ENCODE measurements at regions not wholly inside any gene's neighbourhood (a gene's known extent, or its start where the extent isn't known, plus 50 kb on each side); places are given as distances from the start of the nearest gene placed in this dataset.

- BruUV-seq (replicated peaks): no TSS peak
- H3K4me2 ChIP-seq (ENCODE audit: low read length): no peak overlapping the region
These were observed 114.0 kb upstream of the ZNF644 start for GRCh38 chr1:91135799-91136198.

GRCh38 chr1:91133248-91133647 lies 111.4 kb upstream of the ZNF644 start:
- ChIA-PET CTCF (no interaction called here), POLR2A (no interaction called here), RAD21 (ENCODE audit: low non-redundant PET in 1 of 2, low total read pairs in 2 of 2, uncharacterized antibody in 2 of 2, unreplicated experiment in 2 of 2) (no interaction called here)
- Histone ChIP-seq H3K27me3 (ENCODE audit: insufficient read depth, low read length) (0 out of 2 replicates have a peak, but pooled peaks cover 3% of the 10 kb centered on the region), H3K9me2 (ENCODE audit: insufficient read depth) (no peaks in the 10 kb centered on the region), H3K79me2 (ENCODE audit: insufficient read depth, low read length) (no peaks in the 10 kb centered on the region), H3K4me3 (replicated peaks in 1 of 2; ENCODE audit: low read depth in 1 of 2, low read length in 2 of 2) (no peak overlapping the region), H3K9me3 (ENCODE audit: control insufficient read depth in 1 of 2, insufficient read depth in 1 of 2, low read depth in 1 of 2, low read length in 2 of 2) (no peaks in the 10 kb centered on the region), H4K20me1 (ENCODE audit: insufficient read depth) (no peaks in the 10 kb centered on the region), H3K27ac (ENCODE audit: low read depth, low read length) (no peak overlapping the region), H3K4me2 (ENCODE audit: low read length) (no peak overlapping the region), H3K9ac (ENCODE audit: low read length) (no peak overlapping the region), H2AFZ (ENCODE audit: low read depth, low read length, poor library complexity, severe bottlenecking) (no peak overlapping the region), H3K4me1 (ENCODE audit: control insufficient read depth in 1 of 2, insufficient read depth in 2 of 2, low read length in 2 of 2) (no peaks in the 10 kb centered on the region), H3K36me3 (ENCODE audit: control insufficient read depth in 1 of 2, insufficient read depth in 2 of 2, low read length in 2 of 2) (no peaks in the 10 kb centered on the region)
- intact Hi-C loops (cut with micrococcal nuclease): no loop called here
- no peak for TF ChIP-seq REST (IDR thresholded peaks at IDR 0.05; ENCODE audit: low read depth)
- no peak for TF ChIP-seq EGR1 (IDR thresholded peaks at IDR 0.05; ENCODE audit: low read depth)
- DNase-seq (ENCODE audit: low read depth, low spot score) (no peak), ATAC-seq (no peak)
- BruUV-seq (replicated peaks): no TSS peak

More at GRCh38 chr1:91135799-91136198, 114.0 kb upstream of the ZNF644 start:
- Histone ChIP-seq H3K4me3 (replicated peaks in 1 of 2; ENCODE audit: low read depth in 1 of 2, low read length in 2 of 2) (no peak overlapping the region), H3K79me2 (ENCODE audit: insufficient read depth, low read length) (no peaks in the 10 kb centered on the region), H2AFZ (ENCODE audit: low read depth, low read length, poor library complexity, severe bottlenecking) (no peak overlapping the region), H3K9me3 (ENCODE audit: control insufficient read depth in 1 of 2, insufficient read depth in 1 of 2, low read depth in 1 of 2, low read length in 2 of 2) (no peaks in the 10 kb centered on the region), H3K4me1 (ENCODE audit: control insufficient read depth in 1 of 2, insufficient read depth in 2 of 2, low read length in 2 of 2) (no peaks in the 10 kb centered on the region), H3K27me3 (ENCODE audit: insufficient read depth, low read length) (no peaks in the 10 kb centered on the region), H3K27ac (ENCODE audit: low read depth, low read length) (no peak overlapping the region), H3K36me3 (ENCODE audit: control insufficient read depth in 1 of 2, insufficient read depth in 2 of 2, low read length in 2 of 2) (no peaks in the 10 kb centered on the region), H4K20me1 (ENCODE audit: insufficient read depth) (no peaks in the 10 kb centered on the region), H3K9ac (ENCODE audit: low read length) (no peak overlapping the region), H3K9me2 (ENCODE audit: insufficient read depth) (no peaks in the 10 kb centered on the region)
- ATAC-seq (no peak), DNase-seq (ENCODE audit: low read depth, low spot score) (no peak)
- CTCF ChIA-PET: no interaction called here
- TF ChIP-seq ATF3 (IDR thresholded peaks at IDR 0.05) (no peak), ELF1 (IDR thresholded peaks at IDR 0.05; ENCODE audit: borderline replicate concordance, low read depth) (no peak), ZFX (IDR thresholded peaks at IDR 0.05) (no peak), YY1 (IDR thresholded peaks at IDR 0.05; ENCODE audit: extremely low read depth, insufficient replicate concordance, low read depth, low read length) (no peak)
- intact Hi-C loops (cut with micrococcal nuclease): no loop called here
- RAD21 ChIA-PET (ENCODE audit: low non-redundant PET in 1 of 2, low total read pairs in 2 of 2, uncharacterized antibody in 2 of 2, unreplicated experiment in 2 of 2): no interaction called here
- POLR2A ChIA-PET: no interaction called here
